ENCODE measurements at regions not wholly inside any gene's neighbourhood (a gene's known extent, or its start where the extent isn't known, plus 50 kb on each side); places are given as distances from the start of the nearest gene placed in this dataset.
A peak's percentile ranks its signal among the peaks of the same experiment; 100 is the strongest.

DNA sequence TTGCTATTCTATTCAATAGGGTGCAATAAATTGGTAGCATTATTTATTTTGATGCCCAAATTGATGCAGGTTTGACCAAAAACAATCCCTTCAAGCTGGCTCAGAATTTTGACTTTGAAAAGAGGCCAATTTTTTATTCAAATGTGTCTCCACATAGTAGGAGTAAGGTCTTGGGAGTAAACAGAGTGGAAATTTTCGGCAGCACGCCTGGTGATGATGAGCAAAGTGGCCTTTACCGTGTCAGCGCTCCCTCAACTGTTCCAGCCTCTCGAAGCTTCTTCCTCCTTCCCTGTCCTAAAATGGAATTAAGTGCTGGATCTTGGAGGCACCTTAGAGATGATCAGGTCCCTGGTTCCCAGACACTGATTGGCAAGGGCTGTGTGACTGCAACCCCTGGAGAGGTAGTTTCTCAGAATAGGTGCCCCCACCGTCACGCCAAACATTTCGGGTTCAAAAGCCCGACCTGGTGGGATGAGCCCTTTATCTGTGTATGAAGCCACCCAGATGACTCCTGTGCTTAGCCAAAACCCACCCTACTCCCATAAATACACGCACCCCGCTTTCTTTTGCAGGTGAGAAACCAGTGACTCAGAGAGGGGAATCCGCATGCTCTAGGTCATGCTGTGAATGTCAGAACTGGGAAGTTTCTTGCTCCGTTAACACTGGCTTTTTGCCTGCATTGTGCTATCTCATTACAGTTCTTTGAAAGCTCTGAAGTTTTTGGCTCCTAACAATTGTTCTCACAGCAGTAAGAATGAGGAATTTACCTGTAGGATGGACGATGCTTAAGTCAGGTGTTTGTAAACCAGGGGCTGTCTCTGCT is 89.1 kb downstream of the CRYGS start:
- no peaks in the 10 kb centered on the region for H3K36me3 ChIP-seq (ENCODE audit: low read depth)
- H3F3A ChIP-seq (ENCODE audit: insufficient read depth) = 0 out of 2 replicates have a peak, but pooled peaks cover 5% of the 10 kb centered on the region
- H3K79me2 ChIP-seq (ENCODE audit: insufficient read depth) = no peaks in the 10 kb centered on the region
- H3K4me2 ChIP-seq (ENCODE audit: unreplicated experiment) = no peak overlapping the region
- no peak for TF ChIP-seq EZH2phosphoT487 (IDR thresholded peaks at IDR 0.05; ENCODE audit: insufficient read depth, low read depth)
- TF ChIP-seq EZH2 (IDR thresholded peaks at IDR 0.05; ENCODE audit: insufficient read depth, poor library complexity, severe bottlenecking) = no peak
- no peaks in the 10 kb centered on the region for H4K20me1 ChIP-seq (ENCODE audit: insufficient read depth)
- no peak overlapping the region for H3K4me3 ChIP-seq
- peaks cover 12% of the 10 kb centered on the region for H3K4me1 ChIP-seq (ENCODE audit: insufficient read depth)
- WGBS, 2 experiments (ENCODE audit: low coverage in 1 of 2, low lambda C conversion rate in 2 of 2, missing lambda C conversion rate in 2 of 2) = 67 to 70% methylated on average over 14 of the region's 14 CpGs
- H3K9me2 ChIP-seq (ENCODE audit: insufficient read depth) = no peaks in the 10 kb centered on the region
- H3K9ac ChIP-seq = no peak overlapping the region
- in situ Hi-C loops (cut with MboI) = no loop called here
- no peak overlapping the region for H2AFZ ChIP-seq
- H3K27me3 ChIP-seq (replicated peaks; ENCODE audit: insufficient read depth) = peaks cover 67% of the 10 kb centered on the region
- DNase-seq = no peak
- H3K9me3 ChIP-seq (ENCODE audit: low read depth) = no peaks in the 10 kb centered on the region
- H3K27ac ChIP-seq = no peak overlapping the region

DNA sequence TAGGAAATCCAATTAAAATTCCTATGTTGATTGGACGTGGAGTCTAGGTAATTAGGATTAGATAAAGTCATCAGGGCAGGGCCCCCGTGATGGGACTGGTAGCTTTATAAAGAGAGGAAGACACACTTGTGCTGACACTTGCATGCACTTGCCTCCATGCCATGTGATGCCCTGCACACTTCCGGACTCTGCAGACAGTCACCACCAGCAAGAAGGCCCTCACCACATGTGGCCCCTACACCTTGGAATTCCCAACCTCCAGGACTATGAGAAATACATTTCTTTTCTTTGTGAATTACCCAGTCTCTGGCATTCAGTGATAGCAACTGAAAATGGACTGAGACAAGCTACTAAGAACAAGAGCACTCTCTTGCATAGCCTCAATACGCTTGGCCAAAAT is 90.6 kb downstream of the CRYGS start:
- WGBS, 2 experiments (ENCODE audit: low coverage in 1 of 2, low lambda C conversion rate in 2 of 2, missing lambda C conversion rate in 2 of 2) = 77 to 82% methylated on average over 4 of the region's 4 CpGs

DNA sequence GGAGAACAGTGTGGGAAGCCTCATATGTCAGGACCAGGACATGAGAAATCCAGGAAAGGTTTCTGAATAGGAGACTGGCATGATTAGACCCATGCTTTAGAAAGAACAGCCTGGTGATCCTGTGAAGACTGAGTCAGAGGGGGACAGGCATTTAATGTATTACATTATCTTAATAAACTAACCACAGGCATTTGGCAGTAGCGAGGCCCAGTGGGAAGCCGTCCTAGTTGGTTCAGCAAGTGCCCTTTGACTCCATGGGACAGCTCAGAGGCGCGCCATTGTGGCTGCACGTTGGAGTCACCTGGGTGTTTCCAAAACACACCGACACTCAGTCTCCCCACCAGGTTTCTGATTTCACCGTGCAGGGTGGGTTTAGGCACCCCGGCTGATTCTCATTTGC is 90.5 kb upstream of the DGKG start:
- H3K9me3 ChIP-seq (ENCODE audit: low read depth) = no peaks in the 10 kb centered on the region
- peak; percentile 90 for DNase-seq
- peaks cover 66% of the 10 kb centered on the region for H3K27me3 ChIP-seq (replicated peaks; ENCODE audit: insufficient read depth)
- in situ Hi-C loops (cut with MboI) = no loop called here
- H3K79me2 ChIP-seq (ENCODE audit: insufficient read depth) = no peaks in the 10 kb centered on the region
- H3K4me1 ChIP-seq (ENCODE audit: insufficient read depth) = peaks cover 12% of the 10 kb centered on the region
- no peaks in the 10 kb centered on the region for H3K9me2 ChIP-seq (ENCODE audit: insufficient read depth)
- no peak overlapping the region for H3K4me3 ChIP-seq
- 26 to 38% methylated on average over 8 of the region's 8 CpGs for WGBS, 2 experiments (ENCODE audit: low coverage in 1 of 2, low lambda C conversion rate in 2 of 2, missing lambda C conversion rate in 2 of 2)
- H4K20me1 ChIP-seq (ENCODE audit: insufficient read depth) = no peaks in the 10 kb centered on the region
- no peak overlapping the region for H3K27ac ChIP-seq
- H2AFZ ChIP-seq = no peak overlapping the region
- H3K9ac ChIP-seq = no peak overlapping the region
- TF ChIP-seq EZH2 (IDR thresholded peaks at IDR 0.05; ENCODE audit: insufficient read depth, poor library complexity, severe bottlenecking) (no peak), EZH2phosphoT487 (IDR thresholded peaks at IDR 0.05; ENCODE audit: insufficient read depth, low read depth) (0 out of 2 replicates have a peak, but pooled peaks have one; percentile 57)
- 0 out of 2 replicates have a peak, but pooled peaks cover 5% of the 10 kb centered on the region for H3F3A ChIP-seq (ENCODE audit: insufficient read depth)
- no peaks in the 10 kb centered on the region for H3K36me3 ChIP-seq (ENCODE audit: low read depth)
- no peak overlapping the region for H3K4me2 ChIP-seq (ENCODE audit: unreplicated experiment)

More for the DNA sequence above, 90.6 kb downstream of the CRYGS start:
- DNase-seq = no peak
- no peaks in the 10 kb centered on the region for H3K9me3 ChIP-seq (ENCODE audit: low read depth)
- H3K27me3 ChIP-seq (replicated peaks; ENCODE audit: insufficient read depth) = peaks cover 66% of the 10 kb centered on the region
- TF ChIP-seq EZH2phosphoT487 (IDR thresholded peaks at IDR 0.05; ENCODE audit: insufficient read depth, low read depth) (no peak), EZH2 (IDR thresholded peaks at IDR 0.05; ENCODE audit: insufficient read depth, poor library complexity, severe bottlenecking) (no peak)
- in situ Hi-C loops (cut with MboI) = no loop called here
- no peaks in the 10 kb centered on the region for H3K9me2 ChIP-seq (ENCODE audit: insufficient read depth)
- no peak overlapping the region for H3K4me3 ChIP-seq
- H3K36me3 ChIP-seq (ENCODE audit: low read depth) = no peaks in the 10 kb centered on the region
- no peak overlapping the region for H3K9ac ChIP-seq
- H3K27ac ChIP-seq = no peak overlapping the region
- no peaks in the 10 kb centered on the region for H4K20me1 ChIP-seq (ENCODE audit: insufficient read depth)
- H3K4me2 ChIP-seq (ENCODE audit: unreplicated experiment) = no peak overlapping the region
- peaks cover 12% of the 10 kb centered on the region for H3K4me1 ChIP-seq (ENCODE audit: insufficient read depth)
- no peaks in the 10 kb centered on the region for H3K79me2 ChIP-seq (ENCODE audit: insufficient read depth)
- 0 out of 2 replicates have a peak, but pooled peaks cover 5% of the 10 kb centered on the region for H3F3A ChIP-seq (ENCODE audit: insufficient read depth)
- no peak overlapping the region for H2AFZ ChIP-seq

DNA sequence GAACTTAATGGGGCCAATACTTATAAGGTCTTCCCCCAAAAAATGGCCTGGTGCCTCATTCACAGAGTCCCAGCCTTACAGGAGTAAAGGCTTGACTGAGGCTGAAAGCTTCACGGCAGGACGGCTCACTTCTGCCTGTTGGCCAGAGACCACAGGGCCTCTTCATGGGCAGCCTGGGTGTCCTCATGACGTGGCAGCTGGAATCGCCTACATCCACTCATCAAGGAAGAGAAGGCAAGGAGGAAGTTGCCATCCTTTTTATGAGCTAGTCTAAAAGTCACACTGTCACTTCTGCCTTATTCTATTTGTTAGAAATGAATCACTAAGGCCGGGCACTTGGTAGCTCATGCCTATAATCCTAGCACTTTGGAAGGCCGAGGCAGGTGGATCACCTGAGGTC is 89.3 kb upstream of the DGKG start:
- Histone ChIP-seq H3K27me3 (replicated peaks; ENCODE audit: insufficient read depth) (peaks cover 66% of the 10 kb centered on the region), H3K9ac (no peak overlapping the region), H3K4me2 (ENCODE audit: unreplicated experiment) (no peak overlapping the region), H3F3A (ENCODE audit: insufficient read depth) (0 out of 2 replicates have a peak, but pooled peaks cover 5% of the 10 kb centered on the region), H3K4me1 (ENCODE audit: insufficient read depth) (peaks cover 12% of the 10 kb centered on the region), H3K9me2 (ENCODE audit: insufficient read depth) (no peaks in the 10 kb centered on the region), H3K36me3 (ENCODE audit: low read depth) (no peaks in the 10 kb centered on the region), H3K27ac (no peak overlapping the region), H4K20me1 (ENCODE audit: insufficient read depth) (no peaks in the 10 kb centered on the region), H3K4me3 (no peak overlapping the region), H3K9me3 (ENCODE audit: low read depth) (no peaks in the 10 kb centered on the region), H2AFZ (no peak overlapping the region), H3K79me2 (ENCODE audit: insufficient read depth) (no peaks in the 10 kb centered on the region)
- no peak for DNase-seq
- TF ChIP-seq EZH2 (IDR thresholded peaks at IDR 0.05; ENCODE audit: insufficient read depth, poor library complexity, severe bottlenecking) (no peak), EZH2phosphoT487 (IDR thresholded peaks at IDR 0.05; ENCODE audit: insufficient read depth, low read depth) (no peak)
- WGBS, 2 experiments (ENCODE audit: low coverage in 1 of 2, low lambda C conversion rate in 2 of 2, missing lambda C conversion rate in 2 of 2) = 75 to 77% methylated on average over 6 of the region's 6 CpGs
- in situ Hi-C loops (cut with MboI) = no loop called here

All from GM23248 (cell line).